Loucy (cell line): ENCODE measurements at regions not wholly inside any gene's neighbourhood (a gene's known extent, or its start where the extent isn't known, plus 50 kb on each side); places are given as distances from the start of the nearest gene placed in this dataset.

Experiments used
- H2AFZ ChIP-seq: fragments of 200-600 bp; sonication (generic); 2 replicates; pipeline ENCODE4 v1.6.0; 2016; ENCODE audit warnings: antibody characterized with exemption, mild to moderate bottlenecking, low read length, moderate library complexity
- H3F3A ChIP-seq: fragments of 200-600 bp; 2 replicates; pipeline ENCODE4 v1.6.0; 2016; ENCODE audit warnings: antibody characterized with exemption, low read depth, mild to moderate bottlenecking
- H3K27me3 ChIP-seq: fragments of 200-600 bp; sonication (generic); 2 replicates; pipeline ENCODE4 v1.6.1; 2014; ENCODE audit warnings: low read length, mild to moderate bottlenecking; ENCODE audit not compliant: insufficient read depth, poor library complexity, severe bottlenecking
- H3K36me3 ChIP-seq: fragments of 200-600 bp; sonication (generic); 2 replicates; pipeline ENCODE4 v1.6.1; 2016; ENCODE audit warnings: low read length; ENCODE audit not compliant: insufficient read depth
- H3K4me1 ChIP-seq: fragments of 200-600 bp; sonication (generic); 2 replicates; pipeline ENCODE4 v1.5.1; 2014; ENCODE audit warnings: low read length, mild to moderate bottlenecking; ENCODE audit not compliant: insufficient read depth, poor library complexity, severe bottlenecking
- H3K4me2 ChIP-seq: fragments of 200-600 bp; sonication (generic); 2 replicates; pipeline ENCODE4 v1.6.0; 2014; ENCODE audit warnings: antibody characterized with exemption, low read length, low read depth, mild to moderate bottlenecking; ENCODE audit not compliant: poor library complexity, severe bottlenecking
- H3K4me3 ChIP-seq: fragments of 200-600 bp; sonication (generic); 2 replicates; pipeline ENCODE4 v1.5.1; 2014; ENCODE audit warnings: low read length, mild to moderate bottlenecking, mixed read lengths; ENCODE audit not compliant: poor library complexity, severe bottlenecking
- H3K79me2 ChIP-seq: fragments of 200-600 bp; sonication (generic); 2 replicates; pipeline ENCODE4 v1.6.1; 2014; ENCODE audit warnings: low read length; ENCODE audit not compliant: insufficient read depth
- H3K9ac ChIP-seq: fragments of 200-600 bp; sonication (generic); 2 replicates; pipeline ENCODE4 v1.6.0; 2014; ENCODE audit warnings: mild to moderate bottlenecking, low read depth, low read length, moderate library complexity; ENCODE audit not compliant: poor library complexity, severe bottlenecking
- H3K9me2 ChIP-seq: fragments of 200-600 bp; sonication (generic); replicated peaks from 2 replicates; pipeline ENCODE4 v1.6.1; 2016; ENCODE audit warnings: low read depth, low read length, mixed read lengths
- H3K9me3 ChIP-seq: fragments of 200-600 bp; sonication (generic); 2 replicates; pipeline ENCODE4 v1.6.1; 2014; ENCODE audit warnings: mild to moderate bottlenecking, antibody characterized with exemption, low read length, low read depth; ENCODE audit not compliant: insufficient read depth
- H4K20me1 ChIP-seq: fragments of 200-600 bp; sonication (generic); 2 replicates; pipeline ENCODE4 v1.6.0; 2014; ENCODE audit warnings: antibody characterized with exemption, low read length, mild to moderate bottlenecking; ENCODE audit not compliant: insufficient read depth, poor library complexity, severe bottlenecking
- CTCF ChIP-seq: fragments of 200-600 bp; sonication (generic); conservative IDR thresholded peaks from 2 replicates; pipeline ENCODE4 v1.5.1; 2014; ENCODE audit warnings: mild to moderate bottlenecking, antibody characterized with exemption, low read length
- EZH2phosphoT487 ChIP-seq: fragments of 200-600 bp; IDR thresholded peaks from 2 replicates; pipeline ENCODE4 v1.6.1; 2018; ENCODE audit warnings: antibody characterized with exemption, mild to moderate bottlenecking, moderate library complexity, borderline replicate concordance

GRCh38 chr17:22443061-22443460 lies 750.7 kb downstream of the KCNJ18 start:
- Histone ChIP-seq H3K4me2 (no peak overlapping the region), H3K9ac (no peak overlapping the region), H4K20me1 (no peaks in the 10 kb centered on the region), H3K4me1 (no peaks in the 10 kb centered on the region), H3K36me3 (no peaks in the 10 kb centered on the region), H3F3A (no peaks in the 10 kb centered on the region), H3K79me2 (no peaks in the 10 kb centered on the region), H3K9me3 (no peaks in the 10 kb centered on the region; the same call in 1 of the 2 replicates), H2AFZ (no peak overlapping the region), H3K4me3 (no peak overlapping the region), H3K9me2 (no peaks in the 10 kb centered on the region), H3K27me3 (no peaks in the 10 kb centered on the region)
- TF ChIP-seq CTCF: no peak
- no peak for TF ChIP-seq EZH2phosphoT487

GRCh38 chr17:22453181-22453580 lies 760.9 kb downstream of the KCNJ18 start:
- no peak for TF ChIP-seq EZH2phosphoT487
- no peak overlapping the region for H3K9ac ChIP-seq
- H4K20me1 ChIP-seq: no peaks in the 10 kb centered on the region
- no peaks in the 10 kb centered on the region for H3K36me3 ChIP-seq
- no peaks in the 10 kb centered on the region for H3K9me2 ChIP-seq
- H3K4me1 ChIP-seq: no peaks in the 10 kb centered on the region
- no peak overlapping the region for H3K4me2 ChIP-seq
- H3K79me2 ChIP-seq: no peaks in the 10 kb centered on the region
- no peak overlapping the region for H3K4me3 ChIP-seq
- H2AFZ ChIP-seq: no peak overlapping the region
- H3K9me3 ChIP-seq: no peaks in the 10 kb centered on the region
- H3K27me3 ChIP-seq: no peaks in the 10 kb centered on the region
- no peaks in the 10 kb centered on the region for H3F3A ChIP-seq

GRCh38 chr17:22454070-22454999 lies 762.0 kb downstream of the KCNJ18 start:
- Histone ChIP-seq H3F3A (no peaks in the 10 kb centered on the region), H4K20me1 (no peaks in the 10 kb centered on the region), H3K9me3 (no peaks in the 10 kb centered on the region), H3K36me3 (no peaks in the 10 kb centered on the region), H3K4me2 (no peak overlapping the region), H3K4me3 (no peak overlapping the region), H3K9ac (no peak overlapping the region), H3K9me2 (no peaks in the 10 kb centered on the region), H3K27me3 (no peaks in the 10 kb centered on the region), H3K4me1 (no peaks in the 10 kb centered on the region), H3K79me2 (no peaks in the 10 kb centered on the region), H2AFZ (no peak overlapping the region)
- no peak for TF ChIP-seq CTCF
- no peak for TF ChIP-seq EZH2phosphoT487
